ENCODE measurements at regions not wholly inside any gene's neighbourhood (a gene's known extent, or its start where the extent isn't known, plus 50 kb on each side); places are given as distances from the start of the nearest gene placed in this dataset.

GRCh38 chr1:67514786-67515185, 84.6 kb upstream of the SERBP1 start:
- Histone ChIP-seq H3K36me3 (no peaks in the 10 kb centered on the region), H3K4me3 (no peak overlapping the region), H3K27ac (no peak overlapping the region), H3K4me1 (no peaks in the 10 kb centered on the region), H3K27me3 (no peaks in the 10 kb centered on the region), H3K9me3 (no peaks in the 10 kb centered on the region)
- 44 to 57% methylated on average over 1 to 2 of the region's 2 CpGs for WGBS, 2 donors (ENCODE audit: low coverage in 1 of 2)
- no peak for TF ChIP-seq EP300 (IDR thresholded peaks at IDR 0.05; ENCODE audit: low read depth)
- no peak for TF ChIP-seq CTCF (IDR thresholded peaks at IDR 0.05)
- TF ChIP-seq POLR2A (IDR thresholded peaks at IDR 0.05): no peak
- no peak for TF ChIP-seq POLR2AphosphoS5 (IDR thresholded peaks at IDR 0.05)
- in situ Hi-C loops (cut with MboI; ENCODE audit: low pct_ligation_motif_present in 1 of 4, low pct_unique_long_range_greater_than_20kb in 1 of 4, low sequenced_read_pairs in 3 of 4) (no loop called here), intact Hi-C loops (cut with DNase I; ENCODE audit: low total_unique reads) (no loop called here)
- no peak for DNase-seq

DNA sequence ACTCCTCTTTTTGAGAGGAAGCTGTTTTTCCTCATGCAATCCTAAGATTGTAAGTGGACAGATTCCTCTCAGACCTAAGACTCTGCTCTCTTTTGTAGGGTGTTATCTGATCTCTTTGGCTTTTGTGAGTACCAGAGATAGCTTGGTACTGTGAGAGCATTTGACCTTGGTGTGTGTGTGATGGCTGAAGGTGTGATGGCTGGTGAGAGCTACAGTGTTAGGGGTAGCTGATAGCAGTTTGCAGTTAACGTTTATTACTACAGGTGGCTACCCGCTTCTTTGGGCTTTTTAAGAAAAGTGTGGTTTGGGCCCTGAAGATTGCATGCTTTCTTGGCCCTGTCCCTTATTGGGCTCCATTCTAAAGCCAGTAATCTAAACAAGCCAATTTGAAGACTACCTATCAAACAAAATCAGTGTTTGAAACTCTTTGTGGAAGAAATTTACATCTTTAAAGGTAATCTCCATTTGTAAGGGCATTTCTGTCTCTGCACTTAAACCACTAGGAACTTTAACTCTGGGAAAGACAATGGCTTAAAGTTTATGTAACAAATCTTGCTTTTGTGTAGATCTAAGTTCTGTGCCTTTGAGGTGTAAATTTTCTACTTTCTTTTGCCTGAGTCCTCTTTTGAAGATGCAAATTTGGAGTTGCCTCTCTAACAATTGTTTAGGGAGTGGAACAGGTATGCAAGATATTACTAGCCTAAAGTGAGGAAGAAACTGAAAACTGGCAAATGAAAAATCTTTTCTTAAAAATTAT, 85.3 kb upstream of the SERBP1 start:
- Histone ChIP-seq H3K4me1 (no peaks in the 10 kb centered on the region), H3K4me3 (no peak overlapping the region), H3K9me3 (no peaks in the 10 kb centered on the region), H3K27me3 (no peaks in the 10 kb centered on the region), H3K36me3 (no peaks in the 10 kb centered on the region), H3K27ac (no peak overlapping the region)
- in situ Hi-C loops (cut with MboI; ENCODE audit: low pct_ligation_motif_present in 1 of 4, low pct_unique_long_range_greater_than_20kb in 1 of 4, low sequenced_read_pairs in 3 of 4): no loop called here
- DNase-seq: no peak
- TF ChIP-seq EP300 (IDR thresholded peaks at IDR 0.05; ENCODE audit: low read depth) (no peak), POLR2A (IDR thresholded peaks at IDR 0.05) (no peak)
- WGBS, 2 donors (ENCODE audit: low coverage in 1 of 2): 96% methylated on average over 2 of the region's 2 CpGs; no CpG with 5 or more reads in 1 of the 2 donors
- intact Hi-C loops (cut with DNase I; ENCODE audit: low total_unique reads): no loop called here

GRCh38 chr1:67517046-67517445, 86.8 kb upstream of the SERBP1 start:
- no peak for TF ChIP-seq POLR2AphosphoS5 (IDR thresholded peaks at IDR 0.05)
- TF ChIP-seq POLR2A (IDR thresholded peaks at IDR 0.05): no peak
- TF ChIP-seq EP300 (IDR thresholded peaks at IDR 0.05; ENCODE audit: low read depth): no peak
- no peak for TF ChIP-seq CTCF (IDR thresholded peaks at IDR 0.05)
- Histone ChIP-seq H3K4me3 (no peak overlapping the region), H3K27me3 (no peaks in the 10 kb centered on the region), H3K36me3 (no peaks in the 10 kb centered on the region), H3K27ac (no peak overlapping the region), H3K4me1 (no peaks in the 10 kb centered on the region), H3K9me3 (no peaks in the 10 kb centered on the region)
- intact Hi-C loops (cut with DNase I; ENCODE audit: low total_unique reads) (no loop called here), in situ Hi-C loops (cut with MboI; ENCODE audit: low pct_ligation_motif_present in 1 of 4, low pct_unique_long_range_greater_than_20kb in 1 of 4, low sequenced_read_pairs in 3 of 4) (no loop called here)
- no peak for DNase-seq

DNA sequence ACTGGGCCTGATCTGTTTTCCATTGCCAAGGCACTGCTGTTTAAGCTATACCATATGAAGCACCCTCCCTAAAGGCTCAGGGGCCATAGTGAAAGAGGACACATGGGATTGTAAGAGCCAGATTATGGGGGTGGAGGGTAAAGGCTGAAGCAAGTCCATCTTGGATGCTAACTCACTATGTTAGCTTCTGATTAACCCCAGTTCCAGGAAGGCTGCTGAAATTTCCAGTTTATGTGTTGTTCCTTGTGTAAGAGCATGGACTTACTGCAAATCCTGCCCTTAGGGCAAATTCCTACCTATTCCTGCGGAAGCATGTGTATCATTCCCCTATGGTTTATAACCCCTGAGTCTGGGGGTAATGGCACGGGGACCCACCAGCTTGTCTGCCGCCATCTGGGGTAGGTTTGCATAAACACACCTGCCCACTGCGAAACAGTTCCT, 91.8 kb upstream of the SERBP1 start:
- Histone ChIP-seq H3K27me3 (no peaks in the 10 kb centered on the region), H3K4me1 (no peaks in the 10 kb centered on the region), H3K4me3 (no peak overlapping the region), H3K9me3 (no peaks in the 10 kb centered on the region), H3K27ac (no peak overlapping the region), H3K36me3 (no peaks in the 10 kb centered on the region)
- DNase-seq: no peak
- in situ Hi-C loops (cut with MboI; ENCODE audit: low pct_ligation_motif_present in 1 of 4, low pct_unique_long_range_greater_than_20kb in 1 of 4, low sequenced_read_pairs in 3 of 4): no loop called here
- TF ChIP-seq CTCF (IDR thresholded peaks at IDR 0.05) (no peak), POLR2AphosphoS5 (IDR thresholded peaks at IDR 0.05) (no peak), EP300 (IDR thresholded peaks at IDR 0.05; ENCODE audit: low read depth) (no peak), POLR2A (IDR thresholded peaks at IDR 0.05) (no peak)
- 56 to 79% methylated on average over 4 of the region's 4 CpGs for WGBS, 2 donors (ENCODE audit: low coverage in 1 of 2)
- intact Hi-C loops (cut with DNase I; ENCODE audit: low total_unique reads): no loop called here

GRCh38 chr1:67522793-67523192, 92.6 kb upstream of the SERBP1 start:
- in situ Hi-C loops (cut with MboI; ENCODE audit: low pct_ligation_motif_present in 1 of 4, low pct_unique_long_range_greater_than_20kb in 1 of 4, low sequenced_read_pairs in 3 of 4) (no loop called here), intact Hi-C loops (cut with DNase I; ENCODE audit: low total_unique reads) (no loop called here)
- Histone ChIP-seq H3K4me1 (no peaks in the 10 kb centered on the region), H3K36me3 (no peaks in the 10 kb centered on the region), H3K9me3 (no peaks in the 10 kb centered on the region), H3K27ac (no peak overlapping the region), H3K27me3 (no peaks in the 10 kb centered on the region), H3K4me3 (no peak overlapping the region)
- no peak for DNase-seq
- TF ChIP-seq POLR2AphosphoS5 (IDR thresholded peaks at IDR 0.05) (no peak), POLR2A (IDR thresholded peaks at IDR 0.05) (no peak), CTCF (IDR thresholded peaks at IDR 0.05) (no peak), EP300 (IDR thresholded peaks at IDR 0.05; ENCODE audit: low read depth) (no peak)
- 91 to 100% methylated on average over 4 of the region's 4 CpGs for WGBS, 2 donors (ENCODE audit: low coverage in 1 of 2)

All from transverse colon (tissue), 4 donors.